ENCODE measurements at regions not wholly inside any gene's neighbourhood (a gene's known extent, or its start where the extent isn't known, plus 50 kb on each side); places are given as distances from the start of the nearest gene placed in this dataset.

DNA sequence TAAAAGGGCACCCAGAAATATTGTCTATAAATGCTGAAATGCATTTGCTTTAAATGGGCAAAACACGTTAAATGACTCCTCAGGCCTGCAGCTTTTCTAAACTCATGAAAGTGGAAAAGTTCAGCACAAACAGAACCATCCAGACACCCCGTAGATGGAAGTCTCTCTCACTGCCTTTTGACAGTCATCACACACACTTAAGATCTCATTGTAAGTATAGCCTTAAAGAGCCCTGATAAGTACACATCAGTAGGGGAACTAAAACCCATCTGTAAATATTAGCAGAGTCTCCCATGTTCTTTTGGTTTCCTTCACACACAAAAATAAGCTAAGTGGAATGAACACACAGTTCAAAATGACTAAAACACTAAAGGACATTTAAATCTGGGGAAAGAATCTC, 166.7 kb downstream of the LTN1 start:
- DNase-seq (ENCODE audit: extremely low read depth, insufficient read length), result no peak
- Histone ChIP-seq H3K4me3 (replicated peaks; ENCODE audit: low read depth, low read length) (no peak overlapping the region), H3K27me3 (replicated peaks; ENCODE audit: control insufficient read depth, insufficient read depth, low read length) (no peaks in the 10 kb centered on the region), H3K36me3 (ENCODE audit: control insufficient read depth, insufficient read depth, low read length) (no peaks in the 10 kb centered on the region)
- TF ChIP-seq, protein P1, sequence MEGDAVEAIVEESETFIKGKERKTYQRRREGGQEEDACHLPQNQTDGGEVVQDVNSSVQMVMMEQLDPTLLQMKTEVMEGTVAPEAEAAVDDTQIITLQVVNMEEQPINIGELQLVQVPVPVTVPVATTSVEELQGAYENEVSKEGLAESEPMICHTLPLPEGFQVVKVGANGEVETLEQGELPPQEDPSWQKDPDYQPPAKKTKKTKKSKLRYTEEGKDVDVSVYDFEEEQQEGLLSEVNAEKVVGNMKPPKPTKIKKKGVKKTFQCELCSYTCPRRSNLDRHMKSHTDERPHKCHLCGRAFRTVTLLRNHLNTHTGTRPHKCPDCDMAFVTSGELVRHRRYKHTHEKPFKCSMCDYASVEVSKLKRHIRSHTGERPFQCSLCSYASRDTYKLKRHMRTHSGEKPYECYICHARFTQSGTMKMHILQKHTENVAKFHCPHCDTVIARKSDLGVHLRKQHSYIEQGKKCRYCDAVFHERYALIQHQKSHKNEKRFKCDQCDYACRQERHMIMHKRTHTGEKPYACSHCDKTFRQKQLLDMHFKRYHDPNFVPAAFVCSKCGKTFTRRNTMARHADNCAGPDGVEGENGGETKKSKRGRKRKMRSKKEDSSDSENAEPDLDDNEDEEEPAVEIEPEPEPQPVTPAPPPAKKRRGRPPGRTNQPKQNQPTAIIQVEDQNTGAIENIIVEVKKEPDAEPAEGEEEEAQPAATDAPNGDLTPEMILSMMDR (IDR thresholded peaks at IDR 0.05; ENCODE audit: insufficient read depth, low read length, poor library complexity, severe bottlenecking), result no peak

DNA sequence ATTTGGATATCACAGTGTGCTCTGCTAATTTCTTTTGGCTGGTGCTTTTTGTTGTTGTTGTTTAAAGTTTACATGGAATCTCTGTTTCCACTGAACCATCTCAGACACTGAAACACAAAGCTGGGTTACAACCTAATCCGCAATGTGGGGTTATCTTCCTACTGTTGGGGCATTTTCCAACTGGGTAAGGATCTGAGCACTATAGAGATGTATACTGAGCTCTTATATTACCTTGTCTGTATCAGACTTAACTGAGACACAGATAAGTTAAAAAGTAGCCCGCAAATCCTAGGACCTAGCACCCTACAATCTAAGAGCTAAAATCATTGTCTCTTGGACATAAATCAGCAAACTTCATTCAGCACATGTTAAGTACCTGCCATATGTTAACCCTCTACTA, 169.2 kb downstream of the LTN1 start:
- TF ChIP-seq, protein P1 (IDR thresholded peaks at IDR 0.05; ENCODE audit: insufficient read depth, low read length, poor library complexity, severe bottlenecking), result no peak
- Histone ChIP-seq H3K36me3 (ENCODE audit: control insufficient read depth, insufficient read depth, low read length) (no peaks in the 10 kb centered on the region), H3K4me3 (replicated peaks; ENCODE audit: low read depth, low read length) (no peak overlapping the region), H3K27me3 (replicated peaks; ENCODE audit: control insufficient read depth, insufficient read depth, low read length) (no peaks in the 10 kb centered on the region)
- no peak for DNase-seq (ENCODE audit: extremely low read depth, insufficient read length)

DNA sequence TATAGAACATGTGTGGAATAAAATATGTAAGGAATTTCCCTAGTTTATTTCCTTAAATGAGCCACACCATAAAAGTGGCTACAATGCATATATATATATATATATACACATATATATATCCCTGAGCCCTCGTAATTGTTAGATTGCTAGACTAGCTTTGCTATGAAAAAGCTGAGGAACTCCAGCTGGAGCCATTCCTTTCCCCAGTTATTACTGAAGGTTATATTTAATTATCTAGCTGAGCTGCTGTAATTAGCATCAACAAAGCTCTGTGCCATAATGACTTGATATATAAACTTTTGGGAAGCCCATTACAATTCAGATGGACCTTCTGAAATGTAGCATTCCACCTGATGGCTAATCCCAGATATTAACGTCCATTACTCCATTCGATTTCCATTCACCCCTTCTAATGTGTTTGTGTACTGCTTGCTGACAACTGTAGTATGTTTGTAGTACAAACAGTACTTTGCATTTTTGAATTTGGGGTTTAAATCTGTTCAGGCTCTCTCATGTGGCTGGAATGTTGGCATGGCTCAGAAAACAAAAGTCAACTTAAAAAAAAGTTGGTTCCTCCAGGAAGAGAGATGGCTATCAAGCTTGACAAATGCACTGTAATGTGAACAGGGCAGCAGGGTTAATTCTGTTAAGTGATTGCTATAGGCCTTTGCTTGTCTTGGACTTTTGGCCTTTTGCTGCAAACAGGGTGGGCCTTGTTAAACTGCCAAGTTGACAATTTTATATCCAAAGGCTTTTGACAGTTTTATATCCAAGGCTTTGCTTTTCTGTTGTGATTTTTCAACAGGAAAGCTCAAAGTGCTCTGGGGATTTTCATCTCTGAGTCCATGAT, 170.0 kb downstream of the LTN1 start:
- Histone ChIP-seq H3K27me3 (replicated peaks; ENCODE audit: control insufficient read depth, insufficient read depth, low read length) (no peaks in the 10 kb centered on the region), H3K36me3 (ENCODE audit: control insufficient read depth, insufficient read depth, low read length) (no peaks in the 10 kb centered on the region), H3K4me3 (replicated peaks; ENCODE audit: low read depth, low read length) (no peak overlapping the region)
- TF ChIP-seq, protein P1 (IDR thresholded peaks at IDR 0.05; ENCODE audit: insufficient read depth, low read length, poor library complexity, severe bottlenecking), result no peak
- DNase-seq (ENCODE audit: extremely low read depth, insufficient read length), result no peak

DNA sequence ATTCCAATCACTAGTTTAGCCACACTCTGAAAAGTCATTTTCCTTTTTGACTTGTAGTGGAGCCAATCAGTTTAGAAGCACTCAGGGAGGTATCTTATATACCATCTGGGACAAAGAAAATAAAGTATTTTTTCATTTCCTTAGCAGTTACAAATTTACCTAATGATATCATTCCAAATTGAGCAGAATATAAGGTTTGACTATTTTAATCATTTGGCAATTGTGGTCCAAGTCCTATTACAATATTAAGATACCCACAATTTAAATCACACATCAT, 170.6 kb downstream of the LTN1 start:
- TF ChIP-seq, protein P1 (IDR thresholded peaks at IDR 0.05; ENCODE audit: insufficient read depth, low read length, poor library complexity, severe bottlenecking), result no peak
- no peak for DNase-seq (ENCODE audit: extremely low read depth, insufficient read length)
- no peak overlapping the region for H3K4me3 ChIP-seq (replicated peaks; ENCODE audit: low read depth, low read length)
- no peaks in the 10 kb centered on the region for H3K27me3 ChIP-seq (replicated peaks; ENCODE audit: control insufficient read depth, insufficient read depth, low read length)
- no peaks in the 10 kb centered on the region for H3K36me3 ChIP-seq (ENCODE audit: control insufficient read depth, insufficient read depth, low read length)

DNA sequence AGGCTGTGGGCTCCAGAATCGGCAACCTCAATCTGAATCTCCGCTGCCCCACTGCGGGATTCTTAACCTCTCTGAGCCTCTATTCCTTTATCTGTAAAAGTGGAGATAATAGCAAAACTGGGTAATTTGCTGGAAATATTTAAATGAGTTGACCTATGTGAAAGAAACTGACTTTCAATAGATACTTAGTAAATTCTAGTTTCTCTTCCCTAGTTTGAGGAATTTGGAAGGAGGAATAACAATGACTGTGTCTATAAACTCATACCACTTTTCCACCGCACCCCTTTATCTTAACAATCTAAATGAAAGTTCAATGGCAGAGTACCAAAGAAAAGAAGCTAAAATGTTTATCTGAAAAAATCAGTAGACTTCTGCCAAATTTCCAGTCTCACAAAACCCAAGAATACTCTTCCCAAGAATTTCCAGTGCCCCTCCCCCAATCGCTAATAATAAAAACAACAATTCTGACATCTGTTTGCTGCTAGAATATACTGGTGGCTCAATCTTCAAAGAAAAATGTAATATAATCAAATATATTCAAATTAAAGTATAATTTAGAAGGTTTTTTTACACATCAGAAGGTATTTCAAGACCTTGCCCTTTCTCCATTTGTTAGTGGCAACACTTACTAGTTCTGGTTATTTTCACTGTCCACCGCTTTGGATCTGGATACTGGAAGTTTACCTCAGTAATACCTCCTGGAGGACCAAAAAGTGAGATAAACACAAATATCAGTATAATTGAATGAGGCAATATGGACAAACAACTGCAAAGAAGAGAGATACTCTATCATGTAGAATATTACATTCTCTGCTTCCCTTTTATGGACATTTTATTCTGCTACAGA, 171.2 kb downstream of the LTN1 start:
- H3K4me3 ChIP-seq (replicated peaks; ENCODE audit: low read depth, low read length), result no peak overlapping the region

More for the DNA sequence above, 171.2 kb downstream of the LTN1 start:
- TF ChIP-seq, protein P1 (IDR thresholded peaks at IDR 0.05; ENCODE audit: insufficient read depth, low read length, poor library complexity, severe bottlenecking), result no peak
- no peaks in the 10 kb centered on the region for H3K36me3 ChIP-seq (ENCODE audit: control insufficient read depth, insufficient read depth, low read length)
- DNase-seq (ENCODE audit: extremely low read depth, insufficient read length), result no peak
- H3K27me3 ChIP-seq (replicated peaks; ENCODE audit: control insufficient read depth, insufficient read depth, low read length), result no peaks in the 10 kb centered on the region
